GM21737 (cell line): ENCODE measurements at regions not wholly inside any gene's neighbourhood (a gene's known extent, or its start where the extent isn't known, plus 50 kb on each side); places are given as distances from the start of the nearest gene placed in this dataset.

ENCODE experiments used
- ATAC-seq: cut with Tn5 transposase; IDR thresholded peaks from one replicate; pipeline ENCODE4 v1.9.1; 2021; ENCODE audit warnings: mild to moderate bottlenecking, moderate library complexity; ENCODE audit not compliant: unreplicated experiment

DNA sequence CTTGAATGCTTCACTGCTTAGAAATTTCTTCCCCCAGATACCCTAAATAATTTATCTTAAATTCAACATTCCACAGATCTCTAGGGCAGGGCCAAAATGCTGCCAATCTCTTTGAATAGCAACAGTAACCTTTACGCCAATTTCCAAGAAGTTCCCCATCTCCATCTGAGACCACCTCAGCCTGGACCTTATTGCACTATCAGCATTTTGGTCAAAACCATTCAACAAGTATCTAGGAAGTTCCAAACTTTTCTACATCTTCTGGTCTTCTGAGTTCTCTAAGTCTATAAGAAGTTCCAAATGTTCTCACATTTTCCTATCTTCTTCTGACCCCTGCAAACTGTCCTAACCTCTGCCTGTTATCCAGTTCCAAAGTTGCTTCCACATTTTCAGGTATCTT is 1306.9 kb upstream of the SORCS1 start:
- ATAC-seq, result no peak

DNA sequence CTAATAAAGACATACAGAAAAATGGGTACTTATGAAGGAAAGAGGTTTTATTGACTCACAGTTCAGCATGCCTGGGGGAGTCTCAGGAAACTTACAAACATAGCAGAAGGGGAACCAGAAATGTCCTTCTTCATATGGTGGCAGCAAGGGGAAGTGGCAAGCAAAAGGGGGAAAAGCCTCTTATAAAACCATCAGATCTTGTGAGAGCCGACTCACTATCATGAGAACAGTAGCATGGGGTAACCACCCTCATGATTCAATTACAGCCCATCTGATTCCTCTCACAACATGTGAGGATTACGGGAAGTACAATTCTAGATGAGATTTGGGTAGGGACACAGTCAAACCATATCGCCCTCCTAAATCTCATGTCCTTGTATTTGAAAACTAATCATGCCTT is 1305.4 kb upstream of the SORCS1 start:
- no peak for ATAC-seq

- ATAC-seq, result no peak
Measured at GRCh38 chr10:108465871-108466641, 1301.5 kb upstream of the SORCS1 start.

GRCh38 chr10:108462005-108462404 is 1297.5 kb upstream of the SORCS1 start:
- no peak for ATAC-seq

GRCh38 chr10:108454793-108455192 is 1290.3 kb upstream of the SORCS1 start:
- ATAC-seq, result no peak

DNA sequence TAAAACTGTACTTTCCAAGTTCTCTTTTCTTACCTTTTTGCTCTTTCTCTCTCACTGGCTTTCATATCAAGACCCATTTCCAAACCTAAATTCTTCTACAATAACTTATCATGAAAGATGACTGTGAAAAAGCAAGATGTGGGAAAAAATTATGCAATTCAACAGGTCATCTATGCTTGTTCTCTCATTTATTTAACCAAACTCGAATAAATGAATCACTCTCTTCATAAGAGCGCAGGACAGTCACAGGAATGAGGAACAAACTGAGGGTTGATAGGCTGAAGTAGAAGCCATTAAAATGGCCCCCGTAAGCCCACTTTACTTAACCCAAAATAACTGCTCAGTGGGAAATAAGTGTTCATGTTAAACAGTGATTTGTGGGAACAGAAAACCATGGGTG is 1289.7 kb upstream of the SORCS1 start:
- no peak for ATAC-seq

DNA sequence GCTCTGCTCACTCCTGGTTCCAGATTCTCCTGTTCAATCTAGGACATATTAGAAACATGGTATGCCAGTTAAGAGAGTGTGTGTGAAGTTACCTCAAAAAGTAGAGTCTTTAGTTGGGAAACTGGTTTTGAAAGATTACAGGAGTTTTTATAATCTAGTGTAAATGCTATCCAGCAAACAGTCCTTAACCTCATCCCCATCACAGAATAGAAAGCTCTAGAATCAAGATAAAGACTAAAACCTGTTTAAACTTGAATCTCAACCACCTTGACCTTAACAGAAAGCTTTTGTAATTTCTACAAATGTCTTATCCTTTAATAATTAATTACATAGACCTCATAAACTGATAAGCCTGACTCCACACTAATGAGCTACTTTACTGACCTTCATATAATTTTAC is 1288.7 kb upstream of the SORCS1 start:
- ATAC-seq, result no peak

DNA sequence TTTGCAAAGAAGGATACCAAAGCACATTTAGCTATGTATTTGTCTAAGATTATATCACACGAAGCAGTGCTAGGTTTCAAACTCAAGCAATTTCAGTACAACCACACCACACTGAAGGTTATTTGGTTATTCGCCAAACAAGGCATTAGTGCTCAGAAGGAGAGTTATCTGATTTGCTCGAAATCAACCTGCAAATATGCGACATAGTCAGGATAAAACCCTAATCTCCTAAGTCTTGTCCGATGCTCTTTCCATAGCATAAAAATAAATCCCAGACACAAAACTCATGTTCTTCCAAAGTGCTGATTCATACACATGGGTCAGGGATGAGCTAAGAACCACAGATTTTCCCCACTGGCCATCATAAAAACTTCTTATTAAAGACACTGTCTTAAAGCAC is 1288.0 kb upstream of the SORCS1 start:
- no peak for ATAC-seq

- ATAC-seq, result no peak
Measured at GRCh38 chr10:108450280-108450679, 1285.8 kb upstream of the SORCS1 start.

- ATAC-seq, result no peak
Measured at GRCh38 chr10:108445746-108446145, 1281.2 kb upstream of the SORCS1 start.

DNA sequence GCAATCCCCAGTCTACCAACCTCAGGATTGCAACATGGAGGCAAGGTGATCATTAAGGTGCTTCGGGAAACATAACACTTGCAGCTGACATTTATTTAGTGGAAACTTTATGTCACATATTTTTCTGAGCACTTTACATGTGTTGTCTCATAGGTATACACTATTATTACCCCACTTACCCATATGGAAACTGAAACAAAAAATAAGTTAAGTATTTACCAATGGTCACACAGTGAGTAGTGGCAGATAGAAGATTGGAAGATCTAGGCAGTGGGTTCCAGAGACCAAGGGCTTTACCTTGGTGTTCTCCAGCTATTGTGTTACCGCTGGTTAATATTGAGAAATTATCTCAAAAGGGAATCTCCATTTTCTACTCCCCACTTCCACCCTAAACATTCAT is 1279.1 kb upstream of the SORCS1 start:
- ATAC-seq, result peak; percentile 94

DNA sequence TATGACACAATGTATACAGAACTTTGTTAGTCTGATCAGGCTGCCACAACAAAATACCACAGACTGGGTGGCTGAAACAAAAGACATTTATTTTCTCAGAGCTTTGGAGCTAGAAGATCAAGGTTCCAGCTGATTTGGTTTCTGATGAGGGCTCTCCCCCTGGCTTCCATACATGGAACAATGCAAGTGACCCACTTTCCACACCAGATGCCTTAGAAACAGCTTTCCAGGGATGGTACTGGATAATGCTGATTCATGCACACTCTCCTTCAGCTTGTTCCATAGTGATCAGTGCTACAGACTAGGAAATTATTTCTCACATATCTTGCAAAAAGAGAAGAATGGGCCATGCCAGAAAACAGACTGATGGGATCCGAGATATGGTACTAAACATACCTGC is 1274.9 kb upstream of the SORCS1 start:
- ATAC-seq, result no peak

- ATAC-seq, result no peak
Measured at GRCh38 chr10:108436096-108436495, 1271.6 kb upstream of the SORCS1 start.

- ATAC-seq, result no peak
Measured at GRCh38 chr10:108434559-108435252, 1270.2 kb upstream of the SORCS1 start.

GRCh38 chr10:108427146-108427545 is 1262.6 kb upstream of the SORCS1 start:
- no peak for ATAC-seq

DNA sequence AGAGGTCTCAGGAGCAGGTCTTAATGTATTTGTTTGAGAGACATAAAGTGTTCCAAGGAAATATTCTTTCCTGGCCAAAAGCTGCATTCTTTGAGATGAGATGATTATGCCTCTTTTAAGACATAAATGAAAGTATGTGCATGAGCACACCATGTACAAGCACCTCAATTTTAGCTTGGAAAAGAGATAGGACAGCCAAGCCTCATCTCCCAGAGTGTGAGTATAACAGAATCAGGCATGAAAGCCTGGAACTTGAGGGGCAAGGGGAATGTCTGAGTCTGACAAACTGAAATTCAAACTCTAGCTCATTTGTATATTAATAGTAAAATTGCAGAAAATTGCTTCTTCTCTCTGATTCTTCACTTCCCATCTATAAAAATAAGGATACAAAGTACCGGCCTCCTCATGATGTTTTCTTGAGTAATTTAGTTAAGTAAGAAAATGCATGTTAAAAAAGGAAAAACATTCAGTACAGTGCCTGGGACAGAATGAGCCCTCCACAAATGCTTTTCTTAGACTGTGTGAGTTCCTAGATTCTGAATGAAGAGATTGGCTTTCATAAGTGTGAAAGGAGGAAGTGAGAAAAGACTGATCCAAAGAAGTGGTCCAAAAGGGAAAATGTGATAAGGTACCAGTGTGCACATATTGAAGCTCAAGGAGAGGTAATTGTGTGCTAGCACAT is 1260.9 kb upstream of the SORCS1 start:
- no peak for ATAC-seq

GRCh38 chr10:108424656-108425055 is 1260.2 kb upstream of the SORCS1 start:
- ATAC-seq, result no peak

DNA sequence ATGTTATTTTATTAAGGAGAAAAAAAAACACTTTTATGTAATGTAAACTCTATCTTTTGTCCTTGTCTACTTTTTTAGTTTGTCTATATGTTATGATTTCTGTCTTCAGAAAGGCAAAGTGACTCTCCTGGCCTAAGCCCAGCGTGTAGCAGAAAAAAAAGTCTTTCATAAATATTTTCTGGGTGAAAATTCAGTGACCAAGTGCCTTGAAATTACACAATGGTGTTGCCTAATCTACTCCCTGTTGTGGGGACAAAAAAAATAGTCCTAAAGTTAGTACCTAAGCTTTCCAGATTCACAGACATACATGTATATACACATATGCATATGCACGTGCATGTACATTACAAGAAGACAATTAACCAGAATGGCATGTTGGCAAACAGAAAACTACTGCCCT is 1257.8 kb upstream of the SORCS1 start:
- no peak for ATAC-seq

GRCh38 chr10:108421266-108421665 is 1256.8 kb upstream of the SORCS1 start:
- ATAC-seq, result no peak

DNA sequence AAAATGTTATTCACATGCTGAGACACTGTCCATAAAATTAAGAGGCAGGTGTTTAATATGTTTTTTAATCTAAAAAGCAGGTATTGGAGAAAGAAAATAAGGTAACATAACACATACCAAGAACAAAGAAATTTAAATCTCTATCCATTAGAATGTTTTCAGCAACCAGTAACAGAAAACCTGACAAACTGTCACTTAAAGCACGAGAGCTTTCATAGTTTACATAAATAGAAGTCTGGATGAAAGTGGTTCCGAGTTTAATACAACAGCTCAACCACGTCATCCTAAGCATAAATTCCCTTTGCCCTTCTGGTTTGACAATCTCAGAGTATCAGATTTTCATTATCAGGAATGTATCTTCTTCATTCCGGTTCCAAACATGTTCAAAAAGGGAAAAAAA is 1249.4 kb upstream of the SORCS1 start:
- ATAC-seq, result no peak

GRCh38 chr10:108412323-108412722 is 1247.8 kb upstream of the SORCS1 start:
- no peak for ATAC-seq

DNA sequence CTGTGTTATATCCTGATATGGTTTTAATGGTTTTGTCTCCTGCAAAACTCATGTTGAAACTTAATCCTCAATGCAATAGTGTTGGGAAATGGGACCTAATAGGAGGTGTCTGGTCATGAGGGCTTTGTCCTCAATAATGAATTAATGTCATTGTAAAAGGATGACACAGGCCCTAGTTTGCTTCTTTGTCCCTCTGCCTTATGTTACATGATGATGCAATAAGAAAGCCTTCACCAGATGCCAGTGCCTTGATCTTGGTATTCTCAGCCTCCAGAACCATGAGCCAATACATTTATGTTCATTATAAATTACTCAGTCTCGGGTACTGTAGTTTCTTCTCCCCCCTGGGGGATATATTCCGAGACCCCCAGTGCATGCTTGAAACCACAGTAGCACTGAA is 1247.4 kb upstream of the SORCS1 start:
- ATAC-seq, result no peak
